Stimulated activated CD4-positive, alpha-beta T cell treated with anti-CD3 and anti-CD28 coated beads, Interleukin-1b, Interleukin-23, amount 100 ng/mL, for 1 hour (primary cell): ENCODE measurements at regions not wholly inside any gene's neighbourhood (a gene's known extent, or its start where the extent isn't known, plus 50 kb on each side); places are given as distances from the start of the nearest gene placed in this dataset.

Experiments used
- DNase-seq, 2 donors: peaks; one replicate each; pipeline ENCODE4 v3.0.0-alpha.2; 2020; ENCODE audit warnings: low read depth in 2 of 2

- DNase-seq: no peak
Observed at GRCh38 chr5:174335682-174336364, 290.3 kb downstream of the NSG2 start.

GRCh38 chr5:174336479-174336878 lies 291.0 kb downstream of the NSG2 start:
- DNase-seq: no peak

- no peak for DNase-seq
Observed at GRCh38 chr5:174337276-174338184, 292.0 kb downstream of the NSG2 start.

- DNase-seq: no peak
Observed at GRCh38 chr5:174338185-174339010, 292.9 kb downstream of the NSG2 start.

- no peak for DNase-seq
Observed at GRCh38 chr5:174339130-174339529, 293.6 kb downstream of the NSG2 start.

- DNase-seq: no peak
Observed at GRCh38 chr5:174340226-174340625, 294.7 kb downstream of the NSG2 start.

- no peak for DNase-seq
Observed at GRCh38 chr5:174342696-174343095, 297.2 kb downstream of the NSG2 start.

GRCh38 chr5:174343826-174344225 lies 298.3 kb downstream of the NSG2 start:
- DNase-seq: no peak

- DNase-seq: no peak
Observed at GRCh38 chr5:174344335-174344734, 298.8 kb downstream of the NSG2 start.

GRCh38 chr5:174347183-174347582 lies 301.7 kb downstream of the NSG2 start:
- no peak for DNase-seq

- no peak for DNase-seq
Observed at GRCh38 chr5:174348311-174348981, 302.9 kb downstream of the NSG2 start.

- no peak for DNase-seq
Observed at GRCh38 chr5:174352681-174353080, 307.2 kb downstream of the NSG2 start.

GRCh38 chr5:174354571-174354970 lies 309.1 kb downstream of the NSG2 start:
- no peak for DNase-seq

GRCh38 chr5:174355208-174355612 lies 309.7 kb downstream of the NSG2 start:
- DNase-seq: no peak

GRCh38 chr5:174355995-174356394 lies 310.5 kb downstream of the NSG2 start:
- DNase-seq: no peak

- no peak for DNase-seq
Observed at GRCh38 chr5:174356536-174356935, 311.0 kb downstream of the NSG2 start.

- no peak for DNase-seq
Observed at GRCh38 chr5:174358276-174358675, 312.8 kb downstream of the NSG2 start.

GRCh38 chr5:174359071-174359470 lies 313.6 kb downstream of the NSG2 start:
- DNase-seq: no peak

- no peak for DNase-seq
Observed at GRCh38 chr5:174362514-174362913, 317.0 kb downstream of the NSG2 start.

GRCh38 chr5:174363934-174364333 lies 318.4 kb downstream of the NSG2 start:
- DNase-seq: no peak

GRCh38 chr5:174364676-174365075 lies 319.2 kb downstream of the NSG2 start:
- no peak for DNase-seq
